Occipital lobe (tissue), 1 donor: ENCODE measurements at regions not wholly inside any gene's neighbourhood (a gene's known extent, or its start where the extent isn't known, plus 50 kb on each side); places are given as distances from the start of the nearest gene placed in this dataset.
"Not testable (repeated sequence)": the region's sequence is repeated elsewhere in the genome, so short reads cannot be mapped to it uniquely, and the experiment has no call there.

ENCODE experiments used
- DNase-seq: peaks from one replicate; lab custom pipeline; 2025; lab: John Stamatoyannopoulos, UW

DNA sequence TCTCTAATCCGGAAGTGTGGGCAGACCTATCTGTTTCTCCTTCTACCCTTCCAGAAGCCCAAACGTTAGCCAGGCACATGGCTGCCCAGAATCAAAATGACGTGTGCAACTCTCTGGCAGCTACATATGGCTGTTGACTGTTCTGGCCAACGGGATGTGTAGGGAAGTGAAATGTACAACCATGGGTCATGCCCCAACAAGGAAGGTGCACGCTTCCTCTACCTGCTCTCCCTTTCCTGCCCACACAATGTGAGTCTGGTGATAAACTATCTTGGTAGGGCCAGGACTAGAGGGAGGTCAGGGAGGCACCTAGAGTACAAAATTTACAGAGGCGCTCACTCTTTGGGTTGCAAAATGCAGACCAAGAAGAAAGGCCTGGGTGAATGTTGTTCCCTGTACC lies 495.9 kb upstream of the PROK2 start:
- DNase-seq = no peak

DNA sequence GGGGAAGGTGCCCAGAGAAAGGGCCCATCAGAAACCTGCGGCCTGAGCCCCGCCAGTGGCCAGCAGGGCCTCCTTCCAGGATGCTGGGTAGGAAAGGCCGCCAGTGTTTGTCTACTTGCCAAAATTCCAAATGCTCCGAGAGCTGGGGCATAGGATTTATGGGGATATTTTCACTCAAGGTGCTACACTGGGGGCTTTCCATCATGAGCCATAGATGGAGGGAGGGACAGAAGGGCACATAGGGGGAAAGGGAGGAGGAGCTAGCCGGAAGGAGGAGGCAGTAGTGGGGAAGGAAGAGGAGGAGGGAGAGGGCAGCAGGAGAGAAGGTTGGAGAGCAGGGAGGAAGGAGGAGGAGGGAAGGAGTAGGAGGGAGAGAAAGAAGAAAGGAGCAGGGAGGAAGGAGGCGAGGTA lies 494.7 kb upstream of the PROK2 start:
- DNase-seq = no peak

DNA sequence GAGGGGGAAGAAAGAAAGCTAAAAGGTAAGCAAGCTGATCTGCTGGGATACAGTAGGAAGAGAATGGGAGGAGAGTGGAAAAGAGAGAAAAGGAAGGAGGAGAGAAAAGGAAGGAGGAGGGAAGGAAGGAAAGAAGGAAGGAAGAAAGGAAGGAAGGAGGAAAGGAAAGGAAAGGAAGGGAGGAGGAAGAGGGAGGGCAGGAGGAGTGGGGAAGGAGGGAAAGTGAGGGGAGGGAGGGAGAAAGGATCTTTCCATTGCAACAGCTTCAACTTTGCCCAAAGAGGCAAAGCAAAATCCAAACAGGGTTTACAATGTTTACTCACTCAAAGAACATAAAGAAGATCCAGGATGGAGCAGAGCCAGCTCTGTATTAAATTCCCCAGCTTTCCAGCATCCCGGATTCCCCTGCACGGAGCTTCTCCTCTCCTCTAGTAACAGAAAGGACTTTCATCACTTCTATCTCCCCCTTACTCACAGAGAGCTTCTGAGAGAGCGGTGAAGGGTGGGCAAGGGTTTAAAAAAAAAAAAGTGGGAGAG lies 494.2 kb upstream of the PROK2 start:
- no peak for DNase-seq

DNA sequence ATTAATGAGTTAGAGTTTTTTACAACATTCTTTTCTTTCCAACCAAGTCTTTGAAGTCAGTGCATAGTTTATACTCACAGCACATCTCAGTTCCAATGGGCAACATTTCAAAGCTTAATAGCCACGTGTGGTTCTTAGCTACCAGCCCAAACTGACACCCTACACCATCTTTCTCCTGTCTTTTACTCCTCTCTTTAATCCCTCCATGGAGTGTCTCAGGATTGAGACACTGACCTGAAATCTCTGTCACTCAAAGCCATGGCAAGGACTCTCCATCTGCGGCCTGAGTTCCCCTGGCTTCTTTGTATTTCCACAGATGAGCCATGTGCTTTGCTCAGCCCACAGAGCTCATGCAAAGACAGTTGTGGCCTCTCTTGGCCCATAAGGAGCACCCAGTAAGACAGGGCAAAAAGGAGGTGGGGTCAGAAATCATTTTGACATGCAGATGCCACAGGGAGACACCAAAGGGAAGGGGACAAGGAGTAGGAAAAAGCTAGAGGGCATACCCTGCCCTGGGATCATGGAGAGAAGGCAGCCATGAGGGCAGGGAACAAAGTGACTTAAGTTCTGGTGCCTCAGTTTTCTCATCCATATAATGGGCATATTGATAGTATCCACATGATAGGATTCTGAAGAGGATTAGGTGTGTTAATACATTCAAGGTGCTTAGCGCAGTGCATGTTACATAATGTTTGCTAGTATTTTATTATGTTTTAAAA lies 493.6 kb upstream of the PROK2 start:
- DNase-seq = no peak

DNA sequence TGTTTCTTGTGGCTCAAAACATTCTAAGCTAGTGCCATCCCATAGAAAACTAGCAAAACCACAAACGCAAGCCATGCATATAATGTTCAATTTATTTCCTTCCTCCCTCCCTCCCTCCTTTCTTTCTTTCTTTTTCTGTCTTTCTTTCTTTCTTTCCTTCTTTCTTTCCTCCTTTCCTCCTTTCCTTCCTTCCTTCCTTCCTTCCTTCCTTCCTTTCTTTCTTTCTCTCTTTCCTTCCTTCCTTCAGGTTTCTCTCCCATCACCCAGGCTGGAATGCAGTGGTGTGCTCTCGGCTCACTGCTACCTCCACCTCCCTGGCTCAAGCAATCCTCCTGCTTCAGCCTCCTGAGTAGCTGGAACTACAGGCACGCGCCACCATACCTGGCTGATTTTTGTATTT lies 492.8 kb upstream of the PROK2 start:
- DNase-seq = no peak

DNA sequence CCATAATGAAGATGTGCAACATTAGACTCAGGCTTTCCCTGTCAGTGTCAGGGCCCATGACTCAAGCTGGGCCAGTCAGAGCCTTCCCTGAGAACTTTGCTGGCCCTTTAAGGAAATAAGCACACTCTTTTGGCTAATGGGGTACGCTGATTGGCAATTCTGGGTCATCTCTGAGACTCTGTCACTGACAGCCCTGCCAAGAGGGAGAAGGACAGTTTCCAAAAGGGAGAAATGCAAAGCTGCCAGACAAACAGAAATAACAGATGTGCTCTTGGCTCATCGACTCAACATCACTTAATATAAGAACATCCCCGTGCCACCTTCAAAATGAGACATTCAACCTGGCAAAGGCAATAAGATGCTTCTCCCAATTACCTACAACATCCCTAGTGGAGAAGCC lies 491.9 kb upstream of the PROK2 start:
- no peak for DNase-seq

DNA sequence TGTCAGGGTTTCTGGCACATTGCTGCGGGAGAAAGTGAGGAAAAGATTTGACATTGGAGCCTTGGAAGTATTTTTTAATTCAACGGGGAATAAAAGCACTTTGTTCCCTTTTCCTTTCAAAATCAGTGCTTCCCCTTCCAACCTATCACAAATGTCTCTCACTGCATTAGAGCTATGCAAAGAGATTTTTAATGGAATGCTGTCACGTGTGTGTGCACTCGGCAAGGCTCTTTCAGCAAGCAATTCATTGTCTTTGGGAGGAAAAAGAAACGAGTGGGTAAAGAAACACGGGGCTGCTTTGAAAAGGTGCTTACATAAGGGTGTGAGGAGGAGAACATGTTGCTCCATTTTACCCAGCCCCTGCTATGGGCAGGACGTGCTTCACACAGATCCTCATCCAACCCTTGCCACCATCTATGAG lies 490.4 kb upstream of the PROK2 start:
- DNase-seq = no peak

DNA sequence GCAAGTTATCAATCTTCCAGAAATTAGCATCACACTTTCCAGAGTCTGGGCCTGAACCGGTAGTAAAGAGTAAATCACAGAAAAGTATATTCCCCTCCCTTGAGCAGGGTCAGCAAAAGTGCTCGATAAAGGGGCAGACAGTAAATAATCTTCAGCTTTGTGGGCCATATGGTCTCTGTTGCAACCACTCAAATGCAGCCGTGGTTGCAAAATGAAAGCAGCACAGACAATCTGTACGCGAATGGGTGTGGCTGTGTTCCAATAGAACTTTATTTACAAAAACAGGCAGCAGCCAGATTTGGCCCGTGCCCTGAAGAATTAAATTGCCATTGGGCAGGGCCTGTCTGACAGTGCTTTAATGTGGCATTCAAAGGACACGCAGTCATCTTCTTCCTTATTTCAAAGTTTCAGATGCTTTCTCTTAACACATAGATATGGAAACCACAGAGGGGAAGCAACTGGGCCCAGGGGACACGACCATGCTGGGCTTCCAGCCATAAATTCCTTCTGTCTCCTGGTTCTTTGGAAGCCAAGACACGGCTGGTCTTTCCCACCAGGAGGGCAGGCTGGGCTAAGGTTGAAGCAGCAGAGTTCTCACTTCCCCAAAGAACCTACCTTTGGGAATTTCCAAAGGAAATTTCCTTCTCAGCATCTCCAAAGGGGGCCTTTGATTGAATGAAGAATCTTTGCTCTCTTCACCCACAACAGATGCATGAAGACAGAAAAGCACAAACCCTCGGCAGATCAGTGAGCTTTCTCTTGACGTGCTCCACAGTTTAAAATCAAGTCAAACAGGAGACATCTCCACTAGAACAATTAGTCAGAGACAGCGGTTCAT lies 489.8 kb upstream of the PROK2 start:
- no peak for DNase-seq

DNA sequence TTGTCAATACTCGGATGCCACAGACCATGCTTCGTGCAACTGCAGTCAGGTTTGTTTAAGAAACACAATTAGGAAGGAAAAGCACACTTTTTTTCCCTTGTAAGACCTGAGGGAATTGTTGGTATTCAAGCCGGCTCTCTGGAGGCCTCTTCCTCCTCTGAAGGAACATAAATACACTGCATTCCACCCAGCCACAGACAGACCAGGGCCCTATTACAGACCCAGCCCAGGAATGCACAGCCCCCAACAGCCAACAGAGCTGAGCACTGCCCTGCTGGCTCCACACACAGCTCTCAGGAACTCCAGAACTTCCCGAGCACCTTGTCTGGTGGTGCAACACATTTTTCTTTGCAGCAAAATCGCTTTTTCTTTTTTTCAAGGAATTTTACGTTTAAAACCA lies 488.7 kb upstream of the PROK2 start:
- no peak for DNase-seq

DNA sequence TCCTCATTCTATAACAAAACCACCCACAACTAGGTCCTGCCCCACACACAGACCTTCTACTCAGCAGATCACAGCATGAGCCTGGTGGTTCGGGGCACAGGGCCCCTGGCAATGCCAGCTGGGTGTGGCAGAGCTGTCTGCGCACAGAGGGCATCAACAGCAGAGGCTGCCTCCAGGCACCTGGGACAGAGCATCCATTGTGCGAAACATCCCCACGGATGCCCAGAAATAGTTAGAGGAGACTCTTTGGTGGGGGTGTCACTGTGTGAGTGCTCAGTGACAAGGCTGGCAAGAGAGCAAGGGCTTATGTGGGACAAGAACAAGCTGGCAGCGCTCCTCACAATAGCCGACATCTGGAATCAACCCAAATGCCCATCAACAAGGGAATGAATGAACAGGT lies 487.4 kb upstream of the PROK2 start:
- peak; percentile 52 for DNase-seq

DNA sequence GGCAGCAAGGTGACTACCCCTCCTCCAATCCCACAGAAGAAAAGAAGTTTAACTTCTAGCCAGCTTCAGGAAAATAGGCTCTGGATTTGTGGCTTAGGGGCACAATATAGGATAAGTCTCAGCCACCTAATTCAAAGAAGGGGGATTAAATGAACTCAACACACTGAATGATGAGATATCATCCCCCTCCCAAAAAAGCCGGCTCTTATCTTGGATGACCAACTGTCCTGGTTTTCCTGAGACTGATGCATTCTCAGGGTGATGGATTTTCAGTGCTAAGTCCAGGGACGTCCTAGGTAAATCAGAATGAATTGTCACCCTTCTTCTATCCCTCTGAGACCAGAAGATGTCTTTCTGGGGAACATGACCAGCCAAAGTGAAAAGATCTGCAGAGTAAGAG lies 487.0 kb upstream of the PROK2 start:
- DNase-seq = no peak

DNA sequence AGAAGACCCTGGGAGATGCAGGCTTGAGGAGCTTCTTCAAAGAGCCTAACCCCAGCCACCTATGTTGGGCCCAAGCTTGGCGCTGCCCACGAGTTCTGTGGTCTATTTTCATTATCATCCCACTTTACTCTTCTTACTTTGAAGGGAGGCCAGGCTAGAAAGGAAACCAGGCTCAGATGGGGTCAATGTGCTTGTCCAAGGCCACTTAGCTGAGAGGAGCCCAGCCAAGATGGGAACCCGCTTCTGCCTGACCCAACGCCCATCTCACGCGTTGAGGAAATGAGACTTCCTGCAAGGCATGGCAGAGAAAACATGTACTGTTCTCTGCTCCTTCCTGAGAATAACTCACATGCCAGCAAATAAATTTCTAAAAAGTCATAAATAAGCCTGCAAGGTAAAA lies 486.3 kb upstream of the PROK2 start:
- no peak for DNase-seq

DNA sequence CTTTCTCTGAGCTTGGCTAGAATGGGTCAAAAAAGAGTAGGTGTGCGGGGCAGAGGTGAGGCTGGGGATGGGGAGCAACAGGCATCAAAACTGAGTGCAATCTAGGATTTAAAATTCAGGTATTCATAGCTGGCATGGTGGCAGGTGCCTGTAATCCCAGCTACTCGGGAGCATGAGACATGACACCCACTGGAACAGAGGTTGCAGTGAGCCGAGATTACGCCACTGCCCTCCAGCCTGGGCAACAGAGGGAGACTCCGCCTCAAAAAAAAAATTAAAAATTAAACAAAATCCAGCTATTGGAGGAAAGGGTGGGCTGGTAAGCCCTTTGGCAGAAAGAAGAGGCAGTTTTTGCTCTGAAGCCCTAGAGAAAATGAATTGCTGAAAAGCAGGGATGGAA lies 485.8 kb upstream of the PROK2 start:
- DNase-seq = no peak

DNA sequence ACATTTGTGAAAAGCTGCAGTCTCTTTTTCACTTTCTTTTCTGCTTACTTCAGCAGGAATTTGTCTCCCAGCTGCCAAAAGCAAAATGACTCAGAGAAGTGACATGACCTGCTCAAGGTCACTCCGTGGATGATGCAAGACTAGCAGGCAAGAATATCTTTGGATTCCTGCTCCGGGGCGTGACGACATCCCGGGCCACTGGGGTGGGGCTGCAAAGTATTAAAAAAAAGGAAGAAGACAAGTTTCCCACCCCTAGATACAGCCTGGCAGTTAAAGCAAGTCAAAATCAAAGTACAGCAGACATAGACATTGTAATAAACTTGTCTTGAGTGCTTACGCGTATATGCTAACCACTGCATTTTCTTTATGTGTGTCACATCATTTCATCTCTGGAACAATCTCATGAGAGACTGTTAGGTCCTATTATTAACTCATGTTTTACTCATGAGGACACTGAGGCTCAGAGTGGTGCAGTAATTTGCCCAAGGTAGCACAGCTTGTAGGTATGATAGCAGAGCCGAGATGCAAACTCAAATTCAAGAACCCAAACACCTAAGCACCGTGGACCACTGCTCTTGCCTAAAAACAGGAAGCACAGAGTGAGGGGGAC lies 485.2 kb upstream of the PROK2 start:
- DNase-seq = no peak

DNA sequence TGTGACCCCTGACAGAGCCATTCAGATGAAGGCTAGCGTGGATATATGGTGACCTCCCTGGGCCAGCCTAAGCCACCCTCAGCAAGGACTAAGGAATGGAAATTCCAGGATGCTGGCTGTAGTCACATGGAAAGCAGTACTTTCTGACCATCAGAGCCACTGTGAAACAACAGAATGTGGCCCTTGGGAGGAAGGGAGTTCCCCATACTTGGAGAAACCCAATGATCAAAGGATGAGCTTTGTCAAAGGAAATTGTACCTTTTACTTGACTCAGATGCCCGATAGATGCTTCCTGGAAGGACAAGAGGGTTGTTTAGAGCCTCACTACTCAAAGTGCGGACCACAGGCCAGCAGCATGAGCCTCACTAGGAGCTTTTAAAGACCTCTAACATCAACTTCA lies 484.5 kb upstream of the PROK2 start:
- DNase-seq = no peak

DNA sequence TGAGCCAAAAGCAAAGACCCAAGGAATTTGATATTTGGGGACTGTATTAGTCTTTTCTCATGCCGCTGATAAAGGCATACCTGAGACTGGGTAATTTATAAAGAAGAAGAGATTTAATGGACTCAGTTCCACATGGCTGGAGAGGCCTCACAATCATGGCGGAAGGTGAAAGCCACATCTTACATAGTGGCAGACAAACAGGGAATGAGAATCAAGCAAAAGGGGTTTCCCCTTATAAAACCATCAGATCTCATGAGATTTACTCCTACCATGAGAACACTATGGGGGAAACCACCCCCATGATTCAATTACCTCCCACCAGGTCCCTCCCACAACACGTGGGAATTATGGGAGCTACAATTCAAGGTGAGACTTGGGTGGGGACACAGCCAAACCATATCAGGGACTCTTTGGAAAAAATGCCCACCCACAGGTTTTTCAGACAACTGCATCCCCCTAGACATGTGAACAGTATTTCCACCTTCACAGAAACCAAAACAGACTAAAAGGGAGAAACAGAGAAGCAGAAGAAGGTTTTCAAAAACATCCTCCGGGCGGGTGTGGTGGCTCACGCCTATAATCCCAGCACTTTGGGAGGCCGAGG lies 482.1 kb upstream of the PROK2 start:
- not testable (repeated sequence) for DNase-seq

DNA sequence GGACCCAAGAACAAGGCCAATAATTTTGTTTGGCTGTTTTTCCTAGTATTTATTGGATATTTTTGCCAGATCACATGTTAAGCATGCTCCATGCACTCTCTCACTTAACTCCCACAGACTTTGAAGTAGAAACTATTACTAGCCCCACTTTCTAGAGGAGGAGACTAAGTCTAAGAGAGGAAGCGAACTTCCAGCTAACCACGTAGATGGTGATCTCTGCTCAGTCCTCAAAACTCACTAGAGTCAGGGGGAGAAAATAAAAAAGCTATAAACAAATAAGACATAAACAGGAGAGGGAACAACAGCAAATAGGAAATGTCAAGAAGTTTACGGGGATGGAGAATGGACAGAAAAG lies 481.0 kb upstream of the PROK2 start:
- DNase-seq = no peak

DNA sequence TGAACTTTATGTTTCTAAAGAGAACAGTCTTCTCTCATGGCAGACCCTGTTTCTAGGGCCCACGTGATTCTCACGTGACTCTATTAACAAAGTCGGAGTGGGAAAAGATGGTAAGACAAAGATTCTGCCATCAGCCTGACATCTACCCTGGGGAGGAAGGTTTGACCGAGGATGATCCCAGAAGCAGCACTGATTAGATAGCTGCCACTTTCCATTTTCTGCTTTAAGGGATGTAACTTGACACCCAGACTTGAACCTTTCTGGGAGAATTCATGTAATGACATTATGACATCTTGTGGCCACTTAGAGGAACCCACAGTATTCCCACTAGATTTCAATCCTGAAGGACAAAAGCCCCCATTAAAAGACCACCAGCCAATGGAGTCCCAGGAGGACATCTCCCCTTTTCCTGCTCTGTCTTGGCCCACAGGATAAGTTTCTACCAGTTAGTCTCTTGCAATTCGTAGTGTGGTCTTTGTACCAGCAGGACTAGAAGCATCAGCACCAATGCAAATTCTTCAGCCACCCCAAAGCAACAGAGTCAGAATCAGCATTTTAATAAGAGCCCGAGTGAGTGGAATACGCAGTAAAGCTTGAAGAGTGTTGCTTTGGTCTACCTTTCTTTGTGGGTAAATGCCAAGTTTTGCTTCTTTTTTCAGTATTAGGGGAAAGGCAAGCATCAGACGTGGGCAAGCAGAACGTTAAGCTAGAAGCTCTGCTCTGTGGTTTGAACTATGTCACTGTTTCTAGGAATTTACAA lies 480.5 kb upstream of the PROK2 start:
- DNase-seq = no peak

DNA sequence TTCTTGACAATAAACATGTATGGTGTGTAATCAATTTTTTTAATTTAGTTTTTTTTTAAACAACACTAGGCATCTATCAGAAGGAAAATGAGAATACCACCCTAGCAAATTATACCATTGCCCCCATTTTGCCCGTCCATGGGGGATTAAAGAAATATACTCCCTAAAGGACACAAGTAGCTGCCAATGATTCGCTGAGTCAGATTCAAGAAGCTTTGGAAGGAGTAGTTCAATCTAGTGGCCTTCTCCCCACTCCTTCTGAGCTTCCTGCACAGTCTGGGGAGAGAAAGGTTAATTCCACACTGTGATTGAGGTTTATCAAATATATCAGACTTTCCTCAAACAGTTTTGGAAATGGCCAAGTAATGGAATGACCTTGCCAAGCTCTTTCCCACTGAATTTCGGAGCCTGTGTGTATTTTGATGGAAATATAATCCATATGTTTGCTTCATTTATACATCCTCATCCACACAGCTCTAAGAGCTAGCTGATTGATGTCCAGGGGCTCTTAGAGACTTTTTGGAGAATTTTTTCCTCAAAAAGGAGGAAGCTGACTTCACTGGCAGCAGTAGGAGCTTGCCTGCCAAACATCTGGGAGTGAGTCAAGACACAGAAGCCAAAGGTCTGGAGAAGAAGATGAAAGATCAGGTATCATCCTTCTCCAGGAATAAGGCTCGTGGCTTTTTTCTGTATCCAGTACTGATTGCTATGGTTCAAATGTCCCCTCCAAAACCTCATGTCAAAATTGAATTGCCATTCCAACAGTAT lies 478.5 kb upstream of the PROK2 start:
- no peak for DNase-seq

DNA sequence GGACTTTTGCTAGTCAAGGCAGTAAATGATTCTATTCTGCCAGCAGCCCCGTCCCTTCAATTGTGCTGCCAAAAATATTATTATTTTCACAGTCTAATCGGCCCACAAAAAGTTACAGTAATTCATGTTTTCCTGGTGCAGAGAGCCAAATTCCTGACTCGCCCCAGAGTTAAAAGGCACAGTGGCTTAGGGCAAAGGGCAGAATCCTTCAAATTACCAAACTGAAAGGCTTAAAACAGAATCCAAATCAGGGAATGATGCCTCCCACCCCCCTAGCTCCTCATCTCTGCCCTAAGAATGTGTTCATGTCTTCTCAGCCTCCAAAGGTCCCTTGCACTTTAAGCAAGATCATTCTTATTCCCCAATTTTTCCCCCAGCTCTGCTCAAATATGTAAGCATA lies 477.8 kb upstream of the PROK2 start:
- DNase-seq = no peak
